Suppressor macrophage treated with lipopolysaccharide for 1 hour (primary cell): ENCODE measurements at regions not wholly inside any gene's neighbourhood (a gene's known extent, or its start where the extent isn't known, plus 50 kb on each side); places are given as distances from the start of the nearest gene placed in this dataset.

Source experiments
- DNase-seq, 3 donors: peaks; one replicate each; pipeline ENCODE4 v3.0.0-alpha.2; 2020 to 2022

- no peak for DNase-seq
Measured at GRCh38 chr16:86632206-86632605, 53.9 kb downstream of the FOXL1 start.

- DNase-seq = no peak
Measured at GRCh38 chr16:86632944-86633343, 54.6 kb downstream of the FOXL1 start.

GRCh38 chr16:86634292-86634691 lies 55.9 kb downstream of the FOXL1 start:
- DNase-seq = peak; percentile 2 to 21 (median 6)

- no peak for DNase-seq
Measured at GRCh38 chr16:86635176-86635876, 57.0 kb downstream of the FOXL1 start.

- no peak for DNase-seq
Measured at GRCh38 chr16:86635926-86636325, 57.6 kb downstream of the FOXL1 start.

GRCh38 chr16:86637744-86638143 lies 59.4 kb downstream of the FOXL1 start:
- no peak for DNase-seq

GRCh38 chr16:86638642-86639041 lies 60.3 kb downstream of the FOXL1 start:
- DNase-seq = no peak

GRCh38 chr16:86639354-86639753 lies 61.0 kb downstream of the FOXL1 start:
- no peak for DNase-seq

- no peak for DNase-seq
Measured at GRCh38 chr16:86640265-86640843, 62.0 kb downstream of the FOXL1 start.

GRCh38 chr16:86642087-86642486 lies 63.7 kb downstream of the FOXL1 start:
- DNase-seq = no peak

GRCh38 chr16:86643671-86644070 lies 65.3 kb downstream of the FOXL1 start:
- no peak for DNase-seq

- DNase-seq = no peak
Measured at GRCh38 chr16:86647561-86647960, 69.2 kb downstream of the FOXL1 start.

GRCh38 chr16:86649875-86650274 lies 71.5 kb downstream of the FOXL1 start:
- no peak for DNase-seq

- no peak for DNase-seq
Measured at GRCh38 chr16:86651013-86651627, 72.8 kb downstream of the FOXL1 start.

GRCh38 chr16:86651823-86652222 lies 73.5 kb downstream of the FOXL1 start:
- no peak for DNase-seq

GRCh38 chr16:86653285-86654006 lies 75.1 kb downstream of the FOXL1 start:
- DNase-seq = no peak

GRCh38 chr16:86657972-86658371 lies 79.6 kb downstream of the FOXL1 start:
- no peak for DNase-seq

- no peak for DNase-seq
Measured at GRCh38 chr16:86660623-86661022, 82.3 kb downstream of the FOXL1 start.

- DNase-seq = no peak
Measured at GRCh38 chr16:86661706-86662105, 83.4 kb downstream of the FOXL1 start.

GRCh38 chr16:86662195-86662594 lies 83.8 kb downstream of the FOXL1 start:
- no peak for DNase-seq

- DNase-seq = no peak
Measured at GRCh38 chr16:86662740-86663139, 84.4 kb downstream of the FOXL1 start.

GRCh38 chr16:86663685-86664521 lies 85.6 kb downstream of the FOXL1 start:
- DNase-seq = peak in 1 of 3 donors; percentile 5
